Adrenal gland (tissue), 9 donors: ENCODE measurements at regions not wholly inside any gene's neighbourhood (a gene's known extent, or its start where the extent isn't known, plus 50 kb on each side); places are given as distances from the start of the nearest gene placed in this dataset.

Experiments used
- DNase-seq, 7 donors: peaks; one replicate each; pipeline ENCODE4 v3.0.0-alpha.2; 2019 to 2020
- H3K27ac ChIP-seq, 5 donors: fragments of 200-600 bp; sonication (generic) in 4 of 5; 1 replicate in 3 of 5; 2 replicates in 2 of 5; pipeline versions ENCODE4 v1.5.1 to v1.8.0; 2016 to 2020; ENCODE audit warnings: mild to moderate bottlenecking in 1 of 5
- H3K27me3 ChIP-seq: fragments of 200-600 bp; 2 replicates; pipeline ENCODE4 v1.8.0; 2021
- H3K36me3 ChIP-seq, 2 donors: fragments of 200-600 bp; replicated peaks in 1 of 2; 1 replicate in 1 of 2; 2 replicates in 1 of 2; pipeline versions ENCODE4 v1.5.1 to v1.8.0; 2018 to 2022
- H3K4me1 ChIP-seq, 2 donors: fragments of 200-600 bp; replicated peaks in 1 of 2; 1 replicate in 1 of 2; 2 replicates in 1 of 2; pipeline versions ENCODE4 v1.5.1 to v1.8.0; 2018 to 2021
- H3K4me3 ChIP-seq, 4 donors: fragments of 200-600 bp; sonication (generic) in 3 of 4; one replicate each; pipeline ENCODE4 v1.5.1; 2016 to 2018
- H3K9me3 ChIP-seq, 3 donors: fragments of 200-600 bp; sonication (generic) in 1 of 3; replicated peaks in 1 of 3; 1 replicate in 2 of 3; 2 replicates in 1 of 3; pipeline versions ENCODE4 v1.5.1 to v1.8.0; 2016 to 2021
- CTCF ChIP-seq, 6 experiments: fragments of 450-650 bp in 4 of 6; fragments of 200-600 bp in 2 of 6; sonication (generic) in 1 of 6; IDR thresholded peaks; 1 replicate in 5 of 6; 2 replicates in 1 of 6; pipeline versions ENCODE4 v1.5.1 to v1.8.0; 2016 to 2021; ENCODE audit warnings: antibody characterized with exemption in 6 of 6, mild to moderate bottlenecking in 2 of 6, moderate library complexity in 1 of 6
- POLR2A ChIP-seq, 2 donors: fragments of 450-650 bp; IDR thresholded peaks; one replicate each; pipeline ENCODE4 v1.6.1; 2017; ENCODE audit warnings: antibody characterized with exemption in 2 of 2, mild to moderate bottlenecking in 2 of 2, moderate library complexity in 1 of 2
- WGBS, 4 donors: extraction: QIAGEN DNeasy Blood & Tissue Kit in 2 of 4; methylation state at CpG; one replicate each; pipeline versions ENCODE4 v1.1.5 to v1.1.7; 2013 to 2017; 5-methylcytosine and 5-hydroxymethylcytosine counted together
- intact Hi-C, 2 donors: fragments of 100-400 bp; cut with DNase I; formaldehyde crosslinking; loops; one replicate each; pipeline versions ENCODE4 v1.14.1 to v1.15.0; 2022 to 2023
- donor health status: healthy with polysubstance abuse.
- donor health status: Bipolar disorder and iron deficiency.
- donor health status: DM: yes; HTN: yes; CAD: no.
- donor health status: DM: no; HTN: no; CAD: no.
- donor health status: DM: no; HTN: no; CAD: no.

GRCh38 chr1:60894741-60895140, 187.6 kb upstream of the NFIA start:
- no peaks in the 10 kb centered on the region for H3K4me1 ChIP-seq
- DNase-seq, result no peak
- peaks cover 6% of the 10 kb centered on the region for H3K27me3 ChIP-seq
- 89 to 98% (median 92%) methylated on average over 2 of the region's 2 CpGs for WGBS, 4 donors
- H3K9me3 ChIP-seq, result no peaks in the 10 kb centered on the region
- intact Hi-C loops, result no loop called here
- no peak overlapping the region for H3K27ac ChIP-seq
- H3K4me3 ChIP-seq, result no peak overlapping the region
- no peaks in the 10 kb centered on the region for H3K36me3 ChIP-seq
- TF ChIP-seq POLR2A (IDR thresholded peaks at IDR 0.05) (no peak), CTCF (IDR thresholded peaks at IDR 0.05) (no peak)

DNA sequence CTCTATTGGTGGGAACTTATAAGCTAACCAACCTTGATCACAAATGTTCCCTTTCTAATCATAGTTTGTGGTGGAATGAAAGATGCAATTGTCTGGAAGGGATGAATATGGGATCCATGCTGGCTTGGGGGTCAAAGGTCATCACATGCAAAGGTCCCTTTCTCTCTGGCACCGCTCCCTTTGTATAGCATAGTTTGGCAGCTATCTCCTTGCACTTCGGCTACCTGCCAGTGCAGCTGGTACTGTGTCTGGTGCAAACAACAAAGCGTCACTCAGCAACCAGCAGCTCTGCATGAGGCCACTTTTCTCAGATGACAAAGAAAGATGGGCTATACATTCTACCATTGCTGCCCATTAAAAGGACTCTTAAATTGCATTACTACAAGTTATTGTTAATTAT, 188.2 kb upstream of the NFIA start:
- no peak overlapping the region for H3K27ac ChIP-seq
- 92 to 96% (median 94%) methylated on average over 3 of the region's 3 CpGs for WGBS, 4 donors
- intact Hi-C loops, result no loop called here

GRCh38 chr1:60893136-60893930, 189.0 kb upstream of the NFIA start:
- Histone ChIP-seq H3K27ac (no peak overlapping the region), H3K27me3 (peaks cover 6% of the 10 kb centered on the region), H3K36me3 (no peaks in the 10 kb centered on the region), H3K4me3 (no peak overlapping the region), H3K4me1 (no peaks in the 10 kb centered on the region), H3K9me3 (no peaks in the 10 kb centered on the region)
- WGBS, 4 donors, result 68 to 74% (median 72%) methylated on average over 11 of the region's 11 CpGs
- DNase-seq, result no peak
- intact Hi-C loops, result no loop called here
- TF ChIP-seq CTCF (IDR thresholded peaks at IDR 0.05) (no peak), POLR2A (IDR thresholded peaks at IDR 0.05) (no peak)

More for the DNA sequence above, 188.2 kb upstream of the NFIA start:
- H3K4me3 ChIP-seq, result no peak overlapping the region
- H3K4me1 ChIP-seq, result no peaks in the 10 kb centered on the region
- no peak for DNase-seq
- no peaks in the 10 kb centered on the region for H3K36me3 ChIP-seq
- no peak for TF ChIP-seq POLR2A (IDR thresholded peaks at IDR 0.05)
- no peak for TF ChIP-seq CTCF (IDR thresholded peaks at IDR 0.05)
- peaks cover 6% of the 10 kb centered on the region for H3K27me3 ChIP-seq
- no peaks in the 10 kb centered on the region for H3K9me3 ChIP-seq

- Histone ChIP-seq H3K27me3 (peaks cover 6% of the 10 kb centered on the region), H3K36me3 (no peaks in the 10 kb centered on the region), H3K27ac (no peak overlapping the region), H3K4me1 (no peaks in the 10 kb centered on the region), H3K9me3 (no peaks in the 10 kb centered on the region), H3K4me3 (no peak overlapping the region)
- WGBS, 4 donors, result 76 to 94% (median 89%) methylated on average over 3 of the region's 3 CpGs
- DNase-seq, result no peak
- intact Hi-C loops, result no loop called here
- no peak for TF ChIP-seq POLR2A (IDR thresholded peaks at IDR 0.05)
- no peak for TF ChIP-seq CTCF (IDR thresholded peaks at IDR 0.05)
Measured at GRCh38 chr1:60891765-60892164, 190.6 kb upstream of the NFIA start.
